ENCODE measurements at regions not wholly inside any gene's neighbourhood (a gene's known extent, or its start where the extent isn't known, plus 50 kb on each side); places are given as distances from the start of the nearest gene placed in this dataset.
"Not testable (repeated sequence)": the region's sequence is repeated elsewhere in the genome, so short reads cannot be mapped to it uniquely, and the experiment has no call there.

DNA sequence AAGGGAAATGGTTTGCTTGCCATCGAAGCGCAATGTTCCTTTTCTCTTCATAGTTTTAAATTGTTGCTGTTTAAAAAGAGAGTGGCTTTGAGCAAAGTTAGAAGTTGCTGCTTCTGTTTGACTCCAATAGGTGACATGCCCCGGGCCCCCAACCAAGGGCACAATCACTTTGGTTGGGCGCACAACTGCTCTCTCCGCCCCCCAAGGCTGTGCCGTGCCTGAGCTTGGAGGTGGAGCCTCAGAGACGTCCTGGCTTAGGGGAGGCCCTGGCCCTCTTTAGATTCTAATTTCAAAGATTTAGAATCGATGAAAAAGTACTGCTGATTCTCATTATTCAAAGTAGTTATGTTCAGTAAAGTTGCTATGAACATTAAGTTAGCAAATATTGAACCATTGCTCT, 725.9 kb downstream of the COL12A1 start:
- no peak overlapping the region for H3K4me3 Mint-ChIP-seq
- POLR2A ChIA-PET = no interaction called here
- peaks cover 0 to 10% (median 4%) of the 10 kb centered on the region in 9 donors for H3K9me3 Mint-ChIP-seq
- ATAC-seq (no peak), DNase-seq (no peak)
- H3K27me3 Mint-ChIP-seq = no peaks in the 10 kb centered on the region
- H3K27ac Mint-ChIP-seq = no peak overlapping the region
- no peaks in the 10 kb centered on the region for H3K36me3 Mint-ChIP-seq
- no peaks in the 10 kb centered on the region for H3K4me1 Mint-ChIP-seq

DNA sequence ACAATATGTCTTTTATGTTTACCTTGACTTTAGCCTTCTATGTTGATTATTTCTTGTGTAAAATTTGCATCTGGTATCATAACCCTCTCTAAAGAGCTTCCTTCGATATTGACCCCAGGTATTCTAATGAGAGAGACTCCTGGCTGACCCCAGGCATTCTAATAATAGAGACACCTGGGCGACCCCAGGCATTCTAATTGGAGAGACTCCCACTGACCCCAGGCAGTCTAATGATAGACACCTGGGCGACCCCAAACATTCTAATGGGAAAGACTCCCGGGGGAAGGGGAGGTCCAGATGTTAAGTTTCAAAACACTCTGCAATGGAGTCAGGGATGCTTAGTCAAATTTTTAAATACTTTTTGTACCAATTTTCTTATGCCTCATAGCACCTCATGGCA, 726.4 kb downstream of the COL12A1 start:
- no peaks in the 10 kb centered on the region for H3K27me3 Mint-ChIP-seq
- ATAC-seq (no peak), DNase-seq (no peak)
- no peaks in the 10 kb centered on the region for H3K4me1 Mint-ChIP-seq
- POLR2A ChIA-PET = no interaction called here
- no peak overlapping the region for H3K27ac Mint-ChIP-seq
- peaks cover 0 to 14% (median 4%) of the 10 kb centered on the region in 9 donors for H3K9me3 Mint-ChIP-seq
- H3K36me3 Mint-ChIP-seq = no peaks in the 10 kb centered on the region
- no peak overlapping the region for H3K4me3 Mint-ChIP-seq

DNA sequence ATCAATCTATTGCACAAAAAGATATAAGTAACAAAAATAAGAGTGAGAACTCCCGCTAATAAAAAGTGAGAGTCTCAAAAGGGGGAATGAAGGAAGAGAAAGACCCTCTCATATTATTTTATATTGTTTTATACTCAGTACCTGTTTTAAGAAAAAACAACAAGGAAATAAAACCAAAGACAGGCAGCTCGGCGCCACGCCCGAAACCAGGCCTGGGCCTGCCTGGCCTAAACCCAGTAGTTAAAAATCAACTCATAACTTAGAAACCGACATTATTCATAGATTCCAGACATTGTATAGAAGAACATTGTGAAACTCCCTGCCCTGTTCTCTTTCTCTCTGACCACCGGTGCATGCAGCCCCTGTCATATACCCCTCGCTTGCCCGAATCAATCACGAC, 731.8 kb downstream of the COL12A1 start:
- H3K36me3 Mint-ChIP-seq, POLR2A ChIA-PET, H3K4me1 Mint-ChIP-seq, ATAC-seq, H3K27ac Mint-ChIP-seq, H3K4me3 Mint-ChIP-seq, DNase-seq, H3K27me3 Mint-ChIP-seq: not testable (repeated sequence)
- peaks cover 0 to 14% (median 2%) of the 10 kb centered on the region in 9 donors for H3K9me3 Mint-ChIP-seq

- H3K27ac Mint-ChIP-seq, H3K27me3 Mint-ChIP-seq, H3K4me3 Mint-ChIP-seq, H3K36me3 Mint-ChIP-seq, DNase-seq, H3K4me1 Mint-ChIP-seq, POLR2A ChIA-PET, ATAC-seq: not testable (repeated sequence)
- peaks cover 0 to 14% (median 2%) of the 10 kb centered on the region in 9 donors for H3K9me3 Mint-ChIP-seq
Observed at GRCh38 chr6:74468552-74468951, 737.3 kb downstream of the COL12A1 start.

GRCh38 chr6:74467533-74468215, 738.2 kb downstream of the COL12A1 start:
- no peak overlapping the region for H3K27ac Mint-ChIP-seq
- ATAC-seq (no peak), DNase-seq (no peak)
- H3K4me1 Mint-ChIP-seq = no peaks in the 10 kb centered on the region
- H3K9me3 Mint-ChIP-seq = peaks cover 0 to 16% (median 2%) of the 10 kb centered on the region in 9 donors
- H3K27me3 Mint-ChIP-seq = peaks cover 0 to 4% (median 0%) of the 10 kb centered on the region in 5 donors
- POLR2A ChIA-PET = no interaction called here
- peaks cover 0 to 4% (median 0%) of the 10 kb centered on the region in 3 donors for H3K36me3 Mint-ChIP-seq
- no peak overlapping the region for H3K4me3 Mint-ChIP-seq

DNA sequence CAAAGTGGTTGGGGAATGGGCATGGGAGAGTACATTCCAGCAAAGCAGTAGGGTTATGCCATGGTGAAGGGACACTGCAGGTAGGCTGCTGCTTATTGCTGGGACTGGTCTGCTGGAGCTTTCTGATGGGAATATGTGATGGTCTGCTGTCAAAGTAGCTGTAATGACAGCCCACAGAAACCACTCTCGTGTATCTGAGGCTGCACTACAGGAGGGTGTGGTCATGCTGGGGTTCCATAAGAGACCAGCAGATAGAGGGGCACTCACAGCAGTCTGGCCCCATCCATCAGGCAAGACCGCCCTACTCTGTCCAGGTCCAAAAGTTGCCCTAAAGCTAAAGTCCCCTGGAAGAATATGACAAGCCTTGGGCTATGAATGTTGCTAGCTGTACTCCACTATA, 739.3 kb downstream of the COL12A1 start:
- peaks cover 0 to 4% (median 0%) of the 10 kb centered on the region in 3 donors for H3K36me3 Mint-ChIP-seq
- DNase-seq = no peak
- H3K9me3 Mint-ChIP-seq = peaks cover 0 to 18% (median 3%) of the 10 kb centered on the region in 9 donors

DNA sequence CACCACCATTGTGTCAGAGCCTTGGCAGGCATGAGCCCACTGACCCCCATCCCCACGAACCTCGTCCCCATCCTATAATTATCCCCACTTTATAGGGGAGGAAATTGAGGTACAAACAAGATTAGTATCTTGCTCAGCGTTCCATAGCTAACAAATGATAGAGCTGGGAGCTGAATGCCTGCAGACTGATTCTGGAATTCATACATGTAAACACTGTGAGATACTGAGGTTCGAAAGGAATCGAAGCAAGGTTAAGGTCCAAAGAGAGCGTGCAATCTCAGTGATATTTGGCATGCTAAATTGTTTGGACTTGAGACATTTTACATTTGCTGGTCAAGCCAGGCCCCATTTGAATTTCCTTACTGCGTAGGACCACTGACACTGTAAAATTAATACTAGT, 746.6 kb downstream of the COL12A1 start:
- Mint-ChIP-seq H3K4me1 (no peaks in the 10 kb centered on the region), H3K27me3 (no peaks in the 10 kb centered on the region), H3K4me3 (no peak overlapping the region), H3K9me3 (peaks cover 0 to 15% (median 3%) of the 10 kb centered on the region in 9 donors), H3K36me3 (no peaks in the 10 kb centered on the region), H3K27ac (no peak overlapping the region)
- POLR2A ChIA-PET = no interaction called here
- DNase-seq (no peak), ATAC-seq (no peak)

More for the DNA sequence above, 739.3 kb downstream of the COL12A1 start:
- Mint-ChIP-seq H3K27me3 (peaks cover 0 to 4% (median 0%) of the 10 kb centered on the region in 5 donors), H3K27ac (no peak overlapping the region), H3K4me3 (no peak overlapping the region), H3K4me1 (no peaks in the 10 kb centered on the region)
- no peak for ATAC-seq
- POLR2A ChIA-PET = no interaction called here

DNA sequence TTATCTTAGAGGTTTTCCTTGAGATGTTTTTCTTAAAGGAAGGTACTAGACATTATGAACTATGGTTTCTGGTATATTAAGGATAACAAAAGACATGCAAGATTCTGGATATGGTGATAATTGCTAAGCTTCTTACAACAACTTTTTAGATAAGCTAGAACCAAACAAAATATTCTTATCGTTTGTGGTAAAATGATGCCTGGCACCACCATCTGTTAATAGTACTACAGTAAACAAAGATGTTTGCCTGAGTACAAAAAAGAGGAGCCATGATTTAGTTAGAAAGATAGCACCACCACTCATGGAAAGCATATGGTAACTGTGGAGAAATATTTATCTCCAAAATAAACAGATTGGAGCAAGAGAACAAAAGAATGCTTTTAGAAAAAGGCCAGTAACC, 747.3 kb downstream of the COL12A1 start:
- no peak for ATAC-seq
- Mint-ChIP-seq H3K27me3 (no peaks in the 10 kb centered on the region), H3K9me3 (peaks cover 0 to 15% (median 7%) of the 10 kb centered on the region in 9 donors), H3K4me1 (no peaks in the 10 kb centered on the region), H3K4me3 (no peak overlapping the region), H3K36me3 (no peaks in the 10 kb centered on the region), H3K27ac (no peak overlapping the region)
- DNase-seq = no peak
- POLR2A ChIA-PET = no interaction called here

GRCh38 chr6:74455786-74456185, 750.1 kb downstream of the COL12A1 start:
- H3K4me3 Mint-ChIP-seq = no peak overlapping the region
- H3K4me1 Mint-ChIP-seq = no peaks in the 10 kb centered on the region
- DNase-seq = no peak
- H3K9me3 Mint-ChIP-seq = peaks cover 0 to 20% (median 6%) of the 10 kb centered on the region in 9 donors
- no peaks in the 10 kb centered on the region for H3K36me3 Mint-ChIP-seq
- no peaks in the 10 kb centered on the region for H3K27me3 Mint-ChIP-seq
- ATAC-seq = no peak
- POLR2A ChIA-PET = no interaction called here
- H3K27ac Mint-ChIP-seq = no peak overlapping the region

GRCh38 chr6:74451953-74452352, 753.9 kb downstream of the COL12A1 start:
- DNase-seq (no peak), ATAC-seq (no peak)
- Mint-ChIP-seq H3K27me3 (no peaks in the 10 kb centered on the region), H3K9me3 (peaks cover 0 to 20% (median 2%) of the 10 kb centered on the region in 9 donors), H3K4me3 (no peak overlapping the region), H3K27ac (no peak overlapping the region), H3K36me3 (no peaks in the 10 kb centered on the region), H3K4me1 (no peaks in the 10 kb centered on the region)
- POLR2A ChIA-PET = no interaction called here

DNA sequence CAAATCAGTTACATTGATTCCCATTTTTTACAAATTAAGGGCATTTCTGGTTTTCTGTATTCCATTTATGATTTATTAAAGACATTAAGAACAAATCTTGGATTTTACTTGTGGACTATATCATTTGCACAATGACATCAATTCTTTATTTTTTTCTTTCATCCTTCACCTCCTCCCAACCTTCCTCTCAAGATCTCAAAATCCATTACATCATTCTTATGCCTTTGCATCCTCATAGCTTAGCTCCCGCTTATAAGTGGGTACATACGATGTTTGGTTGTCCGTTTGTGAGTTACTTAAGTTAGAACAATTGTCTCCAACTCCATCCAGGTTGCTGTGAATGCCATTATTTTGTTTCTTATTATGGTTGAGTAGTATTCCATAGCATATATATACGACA, 752.8 kb downstream of the CD109 start:
- no peaks in the 10 kb centered on the region for H3K27me3 Mint-ChIP-seq
- POLR2A ChIA-PET = no interaction called here
- ATAC-seq (no peak), DNase-seq (no peak)
- H3K4me1 Mint-ChIP-seq = no peaks in the 10 kb centered on the region
- H3K9me3 Mint-ChIP-seq = peaks cover 0 to 15% (median 2%) of the 10 kb centered on the region in 9 donors
- no peak overlapping the region for H3K4me3 Mint-ChIP-seq
- no peaks in the 10 kb centered on the region for H3K36me3 Mint-ChIP-seq
- no peak overlapping the region for H3K27ac Mint-ChIP-seq

GRCh38 chr6:74447013-74447412, 751.0 kb downstream of the CD109 start:
- H3K36me3 Mint-ChIP-seq = no peaks in the 10 kb centered on the region
- no peaks in the 10 kb centered on the region for H3K4me1 Mint-ChIP-seq
- H3K27me3 Mint-ChIP-seq = no peaks in the 10 kb centered on the region
- ATAC-seq = no peak
- POLR2A ChIA-PET = no interaction called here
- DNase-seq = no peak
- peaks cover 0 to 4% (median 2%) of the 10 kb centered on the region in 9 donors for H3K9me3 Mint-ChIP-seq
- H3K27ac Mint-ChIP-seq = no peak overlapping the region
- no peak overlapping the region for H3K4me3 Mint-ChIP-seq

- no peak overlapping the region for H3K4me3 Mint-ChIP-seq
- ATAC-seq = no peak
- H3K27me3 Mint-ChIP-seq = no peaks in the 10 kb centered on the region
- DNase-seq = no peak
- POLR2A ChIA-PET = no interaction called here
- no peaks in the 10 kb centered on the region for H3K4me1 Mint-ChIP-seq
- H3K9me3 Mint-ChIP-seq = peaks cover 0 to 6% (median 1%) of the 10 kb centered on the region in 9 donors
- H3K27ac Mint-ChIP-seq = no peak overlapping the region
- no peaks in the 10 kb centered on the region for H3K36me3 Mint-ChIP-seq
Observed at GRCh38 chr6:74439123-74439811, 743.3 kb downstream of the CD109 start.

DNA sequence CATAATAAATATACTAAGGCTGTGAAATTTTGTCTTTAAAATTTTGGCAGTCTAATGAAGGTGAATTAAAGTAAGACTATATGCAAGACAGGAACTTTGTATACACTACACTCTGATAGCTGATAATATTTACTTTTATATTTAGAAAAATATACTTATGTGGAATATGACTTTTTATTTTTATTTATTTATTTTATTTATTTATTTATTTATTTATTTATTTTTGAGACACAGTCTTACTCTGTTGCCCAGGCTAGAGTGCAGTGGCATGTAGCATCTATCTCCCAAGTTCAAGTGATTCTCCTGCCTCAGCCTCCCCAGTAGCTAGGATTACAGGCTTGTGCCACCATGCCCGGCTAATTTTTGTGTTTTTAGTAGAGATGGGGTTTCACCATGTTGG, 742.4 kb downstream of the CD109 start:
- POLR2A ChIA-PET, H3K9me3 Mint-ChIP-seq, H3K4me3 Mint-ChIP-seq, DNase-seq, H3K27ac Mint-ChIP-seq, H3K27me3 Mint-ChIP-seq, H3K4me1 Mint-ChIP-seq, ATAC-seq, H3K36me3 Mint-ChIP-seq: not testable (repeated sequence)
